Suprapubic skin (tissue), 4 donors: ENCODE measurements at regions not wholly inside any gene's neighbourhood (a gene's known extent, or its start where the extent isn't known, plus 50 kb on each side); places are given as distances from the start of the nearest gene placed in this dataset.

ENCODE experiments used
- CTCF ChIP-seq, 2 donors: fragments of 200-600 bp in 1 of 2; fragments of 450-650 bp in 1 of 2; sonication (generic) in 1 of 2; IDR thresholded peaks; one replicate each; pipeline ENCODE4 v1.5.1; 2016 to 2019; ENCODE audit warnings: antibody characterized with exemption in 2 of 2, mild to moderate bottlenecking in 1 of 2, moderate library complexity in 1 of 2
- EP300 ChIP-seq: sonication (generic); formaldehyde crosslinking; IDR thresholded peaks from one replicate; pipeline ENCODE4 v1.6.1; 2017; ENCODE audit warnings: antibody characterized with exemption
- POLR2A ChIP-seq, 2 donors: fragments of 450-650 bp; IDR thresholded peaks; one replicate each; pipeline ENCODE4 v1.6.1; 2017; ENCODE audit warnings: antibody characterized with exemption in 2 of 2, mild to moderate bottlenecking in 2 of 2, moderate library complexity in 2 of 2
- POLR2AphosphoS5 ChIP-seq, 3 donors: sonication (generic); formaldehyde crosslinking; IDR thresholded peaks; one replicate each; pipeline ENCODE4 v1.6.1; 2017; ENCODE audit warnings: antibody characterized with exemption in 3 of 3

GRCh38 chr21:36544545-36544944 lies 64.6 kb upstream of the CLDN14 start:
- no peak for TF ChIP-seq CTCF (IDR thresholded peaks at IDR 0.05)
- TF ChIP-seq POLR2A (IDR thresholded peaks at IDR 0.05): no peak
- no peak for TF ChIP-seq POLR2AphosphoS5 (IDR thresholded peaks at IDR 0.05)
- no peak for TF ChIP-seq EP300
